Right cardiac atrium (tissue), 5 donors: ENCODE measurements at regions not wholly inside any gene's neighbourhood (a gene's known extent, or its start where the extent isn't known, plus 50 kb on each side); places are given as distances from the start of the nearest gene placed in this dataset.

Source experiments
- ATAC-seq, 2 donors: fragments of 200-7000 bp; cut with Tn5 transposase; one replicate each; pipeline versions ENCODE4 v1.8.0 to v1.9.1; 2020; ENCODE audit warnings: moderate library complexity in 2 of 2, mild to moderate bottlenecking in 1 of 2
- DNase-seq, 3 donors: peaks; one replicate each; pipeline ENCODE4 v3.0.0-alpha.2; 2020
- H3K27ac ChIP-seq: one replicate; pipeline ENCODE4 v1.5.1; 2013; ENCODE audit warnings: mild to moderate bottlenecking, low read length, control low read depth, moderate library complexity
- H3K27me3 ChIP-seq: one replicate; pipeline ENCODE4 v1.6.1; 2013; ENCODE audit not compliant: control insufficient read depth, insufficient read depth
- H3K4me1 ChIP-seq: one replicate; pipeline ENCODE4 v1.6.1; 2013; ENCODE audit warnings: low read length; ENCODE audit not compliant: control insufficient read depth, insufficient read depth
- H3K4me3 ChIP-seq: one replicate; pipeline ENCODE4 v1.5.1; 2013; ENCODE audit warnings: low read length, control low read depth
- H3K9me3 ChIP-seq: one replicate; pipeline ENCODE4 v1.6.1; 2013; ENCODE audit warnings: low read length; ENCODE audit not compliant: control insufficient read depth
- WGBS: extraction: QIAGEN DNeasy Blood & Tissue Kit; methylation state at CpG from one replicate; pipeline ENCODE4 v1.1.7; 2013; 5-methylcytosine and 5-hydroxymethylcytosine counted together
- intact Hi-C, 4 donors: fragments of 100-400 bp; cut with DNase I; formaldehyde crosslinking; loops; one replicate each; pipeline versions ENCODE4 v1.11.0 to v1.14.0; 2022 to 2023
- donor health status: healthy with polysubstance abuse.
- donor health status: DM: no; HTN: yes; CAD: no.
- donor health status: DM: no; HTN: no; CAD: no.
- donor health status: DM: no; HTN: yes; CAD: no; lungs with severe emphysema.
- donor health status: DM: yes; HTN: yes; CAD: no.

GRCh38 chr7:20267482-20267881 is 50.3 kb upstream of the MACC1 start:
- intact Hi-C loops = no loop called here
- Histone ChIP-seq H3K27ac (no peak overlapping the region), H3K27me3 (no peaks in the 10 kb centered on the region), H3K4me1 (no peaks in the 10 kb centered on the region), H3K4me3 (no peak overlapping the region), H3K9me3 (no peaks in the 10 kb centered on the region)
- WGBS = 57% methylated on average over 4 of the region's 4 CpGs
- no peak for DNase-seq
- no peak for ATAC-seq

- Histone ChIP-seq H3K4me1 (no peaks in the 10 kb centered on the region), H3K27ac (no peak overlapping the region), H3K9me3 (no peaks in the 10 kb centered on the region), H3K4me3 (no peak overlapping the region), H3K27me3 (no peaks in the 10 kb centered on the region)
- ATAC-seq (no peak), DNase-seq (no peak)
- WGBS = 97% methylated on average over 1 of the region's 1 CpG
- intact Hi-C loops = no loop called here
Observed at GRCh38 chr7:20268824-20269223, 51.6 kb upstream of the MACC1 start.

GRCh38 chr7:20269726-20270125 is 52.5 kb upstream of the MACC1 start:
- intact Hi-C loops = no loop called here
- H3K27ac ChIP-seq = no peak overlapping the region
- ATAC-seq (peak in 1 of 2 donors; percentile 43), DNase-seq (no peak)
- H3K27me3 ChIP-seq = no peaks in the 10 kb centered on the region
- no peak overlapping the region for H3K4me3 ChIP-seq
- H3K9me3 ChIP-seq = no peaks in the 10 kb centered on the region
- no peaks in the 10 kb centered on the region for H3K4me1 ChIP-seq

- ATAC-seq (no peak), DNase-seq (no peak)
- Histone ChIP-seq H3K27ac (peak overlapping the region; percentile 46), H3K9me3 (no peaks in the 10 kb centered on the region), H3K27me3 (no peaks in the 10 kb centered on the region), H3K4me1 (no peaks in the 10 kb centered on the region), H3K4me3 (no peak overlapping the region)
- 72% methylated on average over 2 of the region's 2 CpGs for WGBS
- intact Hi-C loops = no loop called here
Observed at GRCh38 chr7:20270371-20270770, 53.2 kb upstream of the MACC1 start.

GRCh38 chr7:20270867-20271266 is 53.7 kb upstream of the MACC1 start:
- Histone ChIP-seq H3K9me3 (no peaks in the 10 kb centered on the region), H3K27ac (peak overlapping the region; percentile 46), H3K27me3 (no peaks in the 10 kb centered on the region), H3K4me3 (no peak overlapping the region), H3K4me1 (no peaks in the 10 kb centered on the region)
- DNase-seq (no peak), ATAC-seq (no peak)
- intact Hi-C loops = no loop called here
- 51% methylated on average over 2 of the region's 2 CpGs for WGBS

GRCh38 chr7:20275637-20276036 is 55.1 kb upstream of the ITGB8 start:
- H3K27ac ChIP-seq = no peak overlapping the region
- ATAC-seq (no peak), DNase-seq (no peak)
- H3K4me1 ChIP-seq = no peaks in the 10 kb centered on the region
- H3K27me3 ChIP-seq = no peaks in the 10 kb centered on the region
- H3K4me3 ChIP-seq = no peak overlapping the region
- WGBS = 91% methylated on average over 1 of the region's 1 CpG
- intact Hi-C loops = no loop called here
- H3K9me3 ChIP-seq = no peaks in the 10 kb centered on the region

- no peaks in the 10 kb centered on the region for H3K27me3 ChIP-seq
- H3K27ac ChIP-seq = no peak overlapping the region
- no peaks in the 10 kb centered on the region for H3K4me1 ChIP-seq
- no peaks in the 10 kb centered on the region for H3K9me3 ChIP-seq
- no peak for DNase-seq
- H3K4me3 ChIP-seq = no peak overlapping the region
- intact Hi-C loops = no loop called here
- 85% methylated on average over 2 of the region's 2 CpGs for WGBS
- no peak for ATAC-seq
Observed at GRCh38 chr7:20276705-20277472, 53.8 kb upstream of the ITGB8 start.

GRCh38 chr7:20279979-20280378 is 50.7 kb upstream of the ITGB8 start:
- WGBS = 92% methylated on average over 4 of the region's 4 CpGs
- intact Hi-C loops = no loop called here
- DNase-seq (no peak), ATAC-seq (no peak)
- Histone ChIP-seq H3K27ac (no peak overlapping the region), H3K4me1 (no peaks in the 10 kb centered on the region), H3K4me3 (no peak overlapping the region), H3K9me3 (no peaks in the 10 kb centered on the region), H3K27me3 (no peaks in the 10 kb centered on the region)

GRCh38 chr7:20280475-20281351 is 50.0 kb upstream of the ITGB8 start:
- H3K27me3 ChIP-seq = no peaks in the 10 kb centered on the region
- H3K4me1 ChIP-seq = no peaks in the 10 kb centered on the region
- 60% methylated on average over 8 of the region's 8 CpGs for WGBS
- H3K27ac ChIP-seq = no peak overlapping the region
- no peak overlapping the region for H3K4me3 ChIP-seq
- DNase-seq = no peak
- no peak for ATAC-seq
- H3K9me3 ChIP-seq = no peaks in the 10 kb centered on the region
- intact Hi-C loops = no loop called here
